ENCODE measurements at regions not wholly inside any gene's neighbourhood (a gene's known extent, or its start where the extent isn't known, plus 50 kb on each side); places are given as distances from the start of the nearest gene placed in this dataset.

DNA sequence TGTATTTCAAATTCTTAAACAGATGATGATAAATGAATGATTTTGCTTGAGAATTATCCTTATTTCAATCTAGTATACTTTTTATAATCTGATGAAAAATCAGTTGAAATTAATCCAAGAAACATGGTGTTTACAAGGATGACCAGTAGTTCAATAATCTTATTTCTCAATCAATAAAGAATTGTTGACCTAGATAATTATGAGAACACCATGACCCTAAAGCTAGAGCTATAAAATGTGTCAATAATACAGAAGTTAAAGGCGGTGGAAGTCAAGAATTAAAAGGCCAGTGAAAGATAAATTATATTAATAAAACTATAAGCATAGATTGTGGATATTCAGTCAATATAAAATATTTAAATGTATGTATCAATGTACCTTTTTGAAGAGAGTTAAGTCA, 667.4 kb upstream of the GCFC2 start:
- TF ChIP-seq POLR2A (IDR thresholded peaks at IDR 0.05; ENCODE audit: low read length) (no peak), GATA1 (IDR thresholded peaks at IDR 0.05; ENCODE audit: low read depth, low read length) (no peak)

Measured in erythroblast (primary cell).